GM12878 (cell line): ENCODE measurements at regions not wholly inside any gene's neighbourhood (a gene's known extent, or its start where the extent isn't known, plus 50 kb on each side); places are given as distances from the start of the nearest gene placed in this dataset.

Source experiments
- ATF3 ChIP-seq: IDR thresholded peaks from 2 replicates; pipeline ENCODE4 v1.6.1; 2011; ENCODE audit warnings: low read depth, mild to moderate bottlenecking, low read length, moderate library complexity, borderline replicate concordance; ENCODE audit errors: extremely low read depth
- DPF2 ChIP-seq: fragments of 450-650 bp; IDR thresholded peaks from 2 replicates; pipeline ENCODE4 v1.6.1; 2017; ENCODE audit warnings: mild to moderate bottlenecking
- E2F8 ChIP-seq: fragments of 450-650 bp; IDR thresholded peaks from 2 replicates; pipeline ENCODE4 v1.6.1; 2018; ENCODE audit warnings: mild to moderate bottlenecking, low read depth, moderate library complexity; ENCODE audit not compliant: partially characterized antibody
- EGR1 ChIP-seq, 2 experiments: IDR thresholded peaks; 1 replicate in 1 of 2; 2 replicates in 1 of 2; pipeline ENCODE4 v1.6.1; 2011 to 2012; ENCODE audit warnings: low read depth in 2 of 2, low read length in 2 of 2, borderline replicate concordance in 1 of 2, mild to moderate bottlenecking in 1 of 2, moderate library complexity in 1 of 2
- FOXK2 ChIP-seq: fragments of 450-650 bp; IDR thresholded peaks from 2 replicates; pipeline ENCODE4 v1.6.1; 2017; ENCODE audit warnings: mild to moderate bottlenecking, moderate library complexity
- HCFC1 ChIP-seq: fragments of 150-350 bp; IDR thresholded peaks from 2 replicates; pipeline ENCODE4 v1.6.1; 2014; ENCODE audit warnings: low read length
- IRF3 ChIP-seq: fragments of 450-650 bp; IDR thresholded peaks from 2 replicates; pipeline ENCODE4 v1.6.1; 2014; ENCODE audit warnings: mild to moderate bottlenecking
- IRF5 ChIP-seq: fragments of 450-650 bp; IDR thresholded peaks from 2 replicates; pipeline ENCODE4 v1.6.1; 2017; ENCODE audit warnings: borderline replicate concordance
- LARP7 ChIP-seq: fragments of 450-650 bp; IDR thresholded peaks from 2 replicates; pipeline ENCODE4 v1.6.1; 2017; ENCODE audit warnings: mild to moderate bottlenecking
- MTA2 ChIP-seq: fragments of 450-650 bp; IDR thresholded peaks from 2 replicates; pipeline ENCODE4 v1.6.1; 2016; ENCODE audit warnings: low read depth, mild to moderate bottlenecking, moderate library complexity
- POLR2AphosphoS5 ChIP-seq: IDR thresholded peaks from 2 replicates; pipeline ENCODE4 v1.6.1; 2011; ENCODE audit warnings: mild to moderate bottlenecking, low read length, inconsistent platforms
- SIN3A ChIP-seq: IDR thresholded peaks from 2 replicates; pipeline ENCODE4 v1.6.1; 2012; ENCODE audit warnings: low read depth, low read length, improper control_type of control experiment
- SMARCA5 ChIP-seq: fragments of 450-650 bp; IDR thresholded peaks from 2 replicates; pipeline ENCODE4 v1.6.1; 2017; ENCODE audit warnings: mild to moderate bottlenecking
- SMC3 ChIP-seq: IDR thresholded peaks from 2 replicates; pipeline ENCODE4 v1.6.1; 2011; ENCODE audit warnings: low read length, improper control_type of control experiment, borderline replicate concordance
- SREBF1 ChIP-seq: IDR thresholded peaks from 2 replicates; pipeline ENCODE4 v1.6.1; 2012; ENCODE audit warnings: mild to moderate bottlenecking, low read length
- ZBED1 ChIP-seq: IDR thresholded peaks from 2 replicates; pipeline ENCODE4 v1.6.1; 2016; ENCODE audit warnings: borderline replicate concordance
- ZNF24 ChIP-seq: fragments of 450-650 bp; IDR thresholded peaks from 2 replicates; pipeline ENCODE4 v1.6.1; 2017; ENCODE audit warnings: antibody characterized with exemption, mild to moderate bottlenecking
- ZNF687 ChIP-seq: fragments of 450-650 bp; IDR thresholded peaks from 2 replicates; pipeline ENCODE4 v1.6.1; 2017; ENCODE audit warnings: mild to moderate bottlenecking, moderate library complexity
- ZZZ3 ChIP-seq: IDR thresholded peaks from 2 replicates; pipeline ENCODE4 v1.6.1; 2011; ENCODE audit warnings: low read depth; ENCODE audit not compliant: control insufficient read depth, insufficient read length

GRCh38 chr10:44310762-44311562, 73.9 kb downstream of the CXCL12 start (continued):
- TF ChIP-seq E2F8: no peak
- TF ChIP-seq ZNF687: peak; percentile 74
- no peak for TF ChIP-seq ZBED1
- peak; percentile 85 for TF ChIP-seq SMARCA5
- no peak for TF ChIP-seq IRF3
- TF ChIP-seq ZZZ3: no peak
- no peak for TF ChIP-seq FOXK2
- no peak for TF ChIP-seq ZNF24
- TF ChIP-seq IRF5: no peak
- TF ChIP-seq MTA2: no peak
- TF ChIP-seq SIN3A: no peak
- no peak; the same call in 1 of the 2 replicates for TF ChIP-seq HCFC1
- TF ChIP-seq EGR1 (IDR thresholded peaks at IDR 0.05; ENCODE audit: borderline replicate concordance in 1 of 2, low read depth in 2 of 2, low read length in 2 of 2): peak in 1 of 2 experiments; percentile 44; a peak in 1 of 3 replicates
- TF ChIP-seq SREBF1: no peak
- TF ChIP-seq ATF3: peak; percentile 30; the same call in 1 of the 2 replicates
- peak; percentile 67; the same call in 1 of the 2 replicates for TF ChIP-seq LARP7
- no peak for TF ChIP-seq POLR2AphosphoS5
- peak; percentile 67 for TF ChIP-seq SMC3
- TF ChIP-seq DPF2: peak; percentile 74
